ENCODE measurements at regions not wholly inside any gene's neighbourhood (a gene's known extent, or its start where the extent isn't known, plus 50 kb on each side); places are given as distances from the start of the nearest gene placed in this dataset.

GRCh38 chr13:40172878-40173277, 493.6 kb downstream of the FOXO1 start:
- Histone ChIP-seq H2AFZ (ENCODE audit: low read length) (no peak overlapping the region), H3K9me3 (ENCODE audit: low read length) (no peaks in the 10 kb centered on the region), H3K27ac (ENCODE audit: low read depth, low read length, poor library complexity, severe bottlenecking) (no peak overlapping the region), H3K4me3 (ENCODE audit: low read depth, low read length, poor library complexity, severe bottlenecking) (no peak overlapping the region), H3K4me2 (ENCODE audit: low read length) (no peak overlapping the region), H3K79me2 (ENCODE audit: insufficient read depth, low read length) (no peaks in the 10 kb centered on the region), H3K9ac (ENCODE audit: low read length) (no peak overlapping the region), H3K4me1 (ENCODE audit: insufficient read depth, low read length, severe bottlenecking) (no peaks in the 10 kb centered on the region), H4K20me1 (ENCODE audit: insufficient read depth, low read length) (no peaks in the 10 kb centered on the region), H3K27me3 (ENCODE audit: insufficient read depth, low read length) (no peaks in the 10 kb centered on the region), H3F3A (ENCODE audit: insufficient read depth, low read length) (no peaks in the 10 kb centered on the region), H3K36me3 (ENCODE audit: insufficient read depth, low read length) (no peaks in the 10 kb centered on the region), H3K9me2 (ENCODE audit: low read depth, low read length) (no peaks in the 10 kb centered on the region)
- TF ChIP-seq CTCF (IDR thresholded peaks at IDR 0.05; ENCODE audit: low read length) (no peak), EZH2 (IDR thresholded peaks at IDR 0.05; ENCODE audit: borderline replicate concordance, low read length) (no peak)

GRCh38 chr13:40175639-40176038, 490.8 kb downstream of the FOXO1 start:
- H3F3A ChIP-seq (ENCODE audit: insufficient read depth, low read length): no peaks in the 10 kb centered on the region
- H3K9me3 ChIP-seq (ENCODE audit: low read length): no peaks in the 10 kb centered on the region
- H3K4me3 ChIP-seq (ENCODE audit: low read depth, low read length, poor library complexity, severe bottlenecking): no peak overlapping the region
- H3K79me2 ChIP-seq (ENCODE audit: insufficient read depth, low read length): no peaks in the 10 kb centered on the region
- H3K9me2 ChIP-seq (ENCODE audit: low read depth, low read length): no peaks in the 10 kb centered on the region
- H3K27ac ChIP-seq (ENCODE audit: low read depth, low read length, poor library complexity, severe bottlenecking): no peak overlapping the region
- no peak overlapping the region for H3K9ac ChIP-seq (ENCODE audit: low read length)
- TF ChIP-seq EZH2 (IDR thresholded peaks at IDR 0.05; ENCODE audit: borderline replicate concordance, low read length) (no peak), CTCF (IDR thresholded peaks at IDR 0.05; ENCODE audit: low read length) (no peak)
- H2AFZ ChIP-seq (ENCODE audit: low read length): no peak overlapping the region
- H3K4me1 ChIP-seq (ENCODE audit: insufficient read depth, low read length, severe bottlenecking): no peaks in the 10 kb centered on the region
- H3K36me3 ChIP-seq (ENCODE audit: insufficient read depth, low read length): no peaks in the 10 kb centered on the region
- H3K4me2 ChIP-seq (ENCODE audit: low read length): no peak overlapping the region
- no peaks in the 10 kb centered on the region for H4K20me1 ChIP-seq (ENCODE audit: insufficient read depth, low read length)
- no peaks in the 10 kb centered on the region for H3K27me3 ChIP-seq (ENCODE audit: insufficient read depth, low read length)

- TF ChIP-seq CTCF (IDR thresholded peaks at IDR 0.05; ENCODE audit: low read length) (no peak), EZH2 (IDR thresholded peaks at IDR 0.05; ENCODE audit: borderline replicate concordance, low read length) (no peak)
- H3K4me1 ChIP-seq (ENCODE audit: insufficient read depth, low read length, severe bottlenecking): no peaks in the 10 kb centered on the region
Observed at GRCh38 chr13:40176242-40176641, 490.2 kb downstream of the FOXO1 start.

More at GRCh38 chr13:40176242-40176641, 490.2 kb downstream of the FOXO1 start:
- no peak overlapping the region for H3K9ac ChIP-seq (ENCODE audit: low read length)
- H3K27ac ChIP-seq (ENCODE audit: low read depth, low read length, poor library complexity, severe bottlenecking): no peak overlapping the region
- H2AFZ ChIP-seq (ENCODE audit: low read length): no peak overlapping the region
- H4K20me1 ChIP-seq (ENCODE audit: insufficient read depth, low read length): no peaks in the 10 kb centered on the region
- H3K4me2 ChIP-seq (ENCODE audit: low read length): no peak overlapping the region
- no peaks in the 10 kb centered on the region for H3K9me2 ChIP-seq (ENCODE audit: low read depth, low read length)
- no peaks in the 10 kb centered on the region for H3K27me3 ChIP-seq (ENCODE audit: insufficient read depth, low read length)
- H3K79me2 ChIP-seq (ENCODE audit: insufficient read depth, low read length): no peaks in the 10 kb centered on the region
- H3F3A ChIP-seq (ENCODE audit: insufficient read depth, low read length): no peaks in the 10 kb centered on the region
- no peak overlapping the region for H3K4me3 ChIP-seq (ENCODE audit: low read depth, low read length, poor library complexity, severe bottlenecking)
- no peaks in the 10 kb centered on the region for H3K36me3 ChIP-seq (ENCODE audit: insufficient read depth, low read length)
- no peaks in the 10 kb centered on the region for H3K9me3 ChIP-seq (ENCODE audit: low read length)
